ENCODE measurements at regions not wholly inside any gene's neighbourhood (a gene's known extent, or its start where the extent isn't known, plus 50 kb on each side); places are given as distances from the start of the nearest gene placed in this dataset.

DNA sequence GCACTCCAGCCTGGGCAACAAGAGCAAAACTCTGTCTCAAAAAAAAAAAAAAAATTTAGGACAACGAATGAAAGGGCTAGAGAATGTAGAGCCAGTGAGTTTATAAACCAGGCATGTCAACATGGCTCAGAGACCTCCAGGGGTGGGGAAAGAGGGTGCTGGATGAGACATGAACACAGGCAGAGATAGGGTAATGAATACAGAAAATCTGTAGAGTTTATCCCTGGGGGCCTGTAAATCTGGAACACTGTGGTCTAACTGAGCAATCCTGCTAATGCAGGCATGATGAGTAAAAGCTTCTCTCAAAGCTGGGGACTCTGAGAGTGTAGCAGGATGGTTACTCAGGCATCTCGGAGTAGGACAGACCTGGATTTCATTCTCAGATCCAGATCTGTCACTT, 59.2 kb upstream of the IGFBP2 start:
- TF ChIP-seq CTCF (IDR thresholded peaks at IDR 0.05), result no peak
- TF ChIP-seq POLR2A (IDR thresholded peaks at IDR 0.05), result no peak

Measured in gastroesophageal sphincter (tissue), 3 donors.